ENCODE measurements at regions not wholly inside any gene's neighbourhood (a gene's known extent, or its start where the extent isn't known, plus 50 kb on each side); places are given as distances from the start of the nearest gene placed in this dataset.

DNA sequence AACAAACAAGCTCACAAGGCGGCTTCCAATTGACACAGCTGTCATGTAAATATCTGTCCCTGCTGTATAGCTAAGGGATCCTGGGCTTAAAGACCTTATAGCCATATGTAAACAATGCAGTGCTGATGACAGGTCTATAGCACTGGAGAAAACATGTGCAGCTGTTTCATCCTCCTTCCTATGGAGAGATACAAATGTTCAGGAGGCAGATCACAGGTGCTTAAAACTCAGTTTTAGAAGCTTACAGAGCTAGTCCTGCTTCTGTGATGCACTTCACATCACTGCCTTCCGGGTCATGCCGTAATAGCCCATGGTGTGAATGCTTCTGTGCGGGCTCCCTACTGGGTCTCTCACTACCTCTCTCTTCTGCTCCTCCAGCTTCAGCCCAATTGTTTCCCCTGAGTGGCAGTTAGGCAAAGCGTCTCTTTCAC, 262.4 kb upstream of the CHST9 start:
- no peak for DNase-seq

DNA sequence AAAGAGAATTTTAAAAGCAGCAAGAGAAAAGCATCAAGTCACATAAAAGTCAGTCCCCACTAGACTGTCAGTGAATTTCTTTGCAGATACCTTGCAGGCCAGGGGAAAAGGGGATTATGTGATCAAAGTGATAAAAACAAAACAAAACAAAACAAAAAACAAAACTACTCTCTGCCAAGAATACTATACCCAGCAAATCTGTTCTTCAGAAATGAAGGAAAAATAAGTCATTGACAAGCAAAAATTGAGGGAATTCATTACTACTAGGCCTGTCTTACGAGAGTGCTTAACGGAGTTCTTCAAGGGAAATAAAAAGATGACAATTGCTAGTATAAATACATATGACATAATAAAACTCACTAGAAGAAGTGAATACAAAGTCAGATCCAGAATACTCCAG, 245.5 kb upstream of the CHST9 start:
- no peak for DNase-seq

- no peak for DNase-seq
Observed at GRCh38 chr18:27428716-27429475, 243.8 kb upstream of the CHST9 start.

GRCh38 chr18:27428120-27428519, 243.0 kb upstream of the CHST9 start:
- no peak for DNase-seq

DNA sequence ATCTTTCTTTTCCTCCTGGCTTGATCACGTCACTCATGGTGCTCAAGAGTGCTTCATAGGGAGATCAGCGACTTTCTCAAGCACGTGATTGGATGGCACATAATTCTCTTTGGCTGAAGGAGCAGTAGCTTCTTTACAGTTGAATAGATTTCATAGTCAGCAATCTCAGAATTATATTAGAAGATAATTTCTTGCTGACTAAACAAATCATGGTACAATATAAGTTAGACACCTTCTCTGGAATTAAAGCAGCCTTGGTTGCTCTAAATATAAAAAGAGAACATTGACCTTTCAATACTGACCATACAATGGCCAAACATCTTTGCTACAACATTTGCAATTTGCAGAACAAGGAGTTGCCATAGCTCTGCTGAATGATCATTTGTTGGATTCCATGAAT, 238.5 kb upstream of the CHST9 start:
- DNase-seq: no peak

- DNase-seq: no peak
Observed at GRCh38 chr18:27419646-27420045, 234.5 kb upstream of the CHST9 start.

- DNase-seq: no peak
Observed at GRCh38 chr18:27415495-27415894, 230.4 kb upstream of the CHST9 start.

GRCh38 chr18:27414682-27415081, 229.6 kb upstream of the CHST9 start:
- DNase-seq: no peak

- no peak for DNase-seq
Observed at GRCh38 chr18:27413495-27414401, 228.6 kb upstream of the CHST9 start.

- DNase-seq: no peak
Observed at GRCh38 chr18:27412556-27412955, 227.4 kb upstream of the CHST9 start.

DNA sequence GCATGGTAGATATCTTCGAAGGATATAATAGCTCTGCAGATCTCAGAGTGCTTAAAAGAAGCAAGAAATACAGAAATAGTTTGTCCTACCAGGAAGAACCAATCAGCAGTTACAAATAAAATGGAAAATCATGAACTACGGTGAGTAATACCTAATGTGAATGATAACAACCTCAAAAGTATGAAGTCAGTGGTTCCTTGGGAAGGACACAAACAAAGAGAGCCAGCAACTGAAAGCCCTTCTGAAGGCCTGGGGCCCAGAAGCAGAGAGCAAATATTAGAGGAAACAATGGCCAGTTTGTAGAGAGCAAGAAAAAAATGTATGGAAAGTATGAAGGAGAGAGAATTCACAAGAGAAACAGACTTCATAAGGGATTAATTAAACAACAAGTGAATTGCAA, 226.8 kb upstream of the CHST9 start:
- DNase-seq: no peak

GRCh38 chr18:27411013-27411412, 225.9 kb upstream of the CHST9 start:
- DNase-seq: no peak

DNA sequence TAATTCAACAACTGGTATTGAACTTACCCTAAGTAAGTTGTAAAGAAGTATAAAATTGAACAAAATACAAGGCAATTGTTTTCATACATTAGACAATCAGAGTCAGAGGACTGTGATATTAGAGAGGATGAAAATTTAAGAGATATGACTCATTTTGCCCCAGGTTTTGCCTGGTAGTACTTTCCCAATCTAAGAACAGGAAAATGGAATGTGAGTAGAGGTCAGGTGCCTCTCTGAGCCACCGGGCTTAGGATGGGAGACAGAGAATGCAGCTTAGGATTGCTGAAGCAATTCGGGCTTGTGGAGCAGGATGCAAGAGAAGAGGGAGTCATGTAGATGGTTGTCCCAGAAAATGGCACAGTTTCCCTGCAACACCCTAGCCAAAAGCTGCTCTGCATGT, 219.7 kb upstream of the CHST9 start:
- no peak for DNase-seq

- DNase-seq: no peak
Observed at GRCh38 chr18:27400001-27400400, 214.9 kb upstream of the CHST9 start.

DNA sequence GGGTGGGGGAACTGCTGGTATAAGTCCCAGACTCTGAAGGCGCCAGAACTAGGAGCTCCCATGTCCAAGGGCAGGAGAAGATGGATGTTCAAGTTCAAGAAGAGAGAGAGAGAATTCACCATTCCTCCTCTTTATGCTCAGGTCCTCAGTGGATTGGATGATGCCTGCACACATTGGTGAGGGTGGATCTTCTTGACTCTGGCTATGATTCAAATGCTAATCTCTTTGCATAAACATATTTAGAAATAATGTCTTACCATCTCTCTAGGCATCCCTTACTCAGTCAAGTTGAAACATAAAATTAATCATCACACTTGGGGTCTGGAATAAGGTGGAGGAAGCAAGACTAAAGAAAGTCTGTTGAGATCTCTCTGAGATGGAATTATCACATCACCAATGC, 210.6 kb upstream of the CHST9 start:
- no peak for DNase-seq

- DNase-seq: no peak
Observed at GRCh38 chr18:27394687-27395086, 209.6 kb upstream of the CHST9 start.

DNA sequence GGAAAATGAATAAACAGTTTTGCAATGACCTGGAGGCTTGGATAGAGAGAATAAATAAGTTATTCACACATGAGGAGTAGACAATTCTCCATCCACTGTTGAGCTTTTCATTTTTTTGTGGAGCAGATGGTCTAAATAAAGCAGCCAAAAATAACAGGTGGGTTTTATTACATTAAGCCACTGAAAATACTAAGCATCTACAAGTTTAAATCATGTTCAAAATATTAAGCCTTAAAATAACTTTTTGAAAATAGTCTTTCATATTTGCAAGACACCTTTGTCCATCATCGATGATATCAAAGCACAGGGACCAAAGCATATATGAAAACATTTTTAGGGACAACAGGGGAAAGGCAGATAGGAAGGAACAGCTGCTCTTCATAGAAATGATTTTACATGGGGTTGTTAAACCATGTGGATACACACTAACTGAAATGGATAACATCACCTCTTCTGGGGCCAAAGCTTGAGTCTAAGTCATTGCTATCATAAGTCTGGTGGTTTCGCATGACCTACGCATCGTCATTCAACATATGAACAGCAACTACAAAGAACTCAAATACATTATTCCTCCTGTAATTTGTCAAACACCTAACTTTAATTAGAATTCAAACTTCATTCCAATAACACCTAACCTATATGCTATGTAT, 197.6 kb upstream of the CHST9 start:
- DNase-seq: no peak

DNA sequence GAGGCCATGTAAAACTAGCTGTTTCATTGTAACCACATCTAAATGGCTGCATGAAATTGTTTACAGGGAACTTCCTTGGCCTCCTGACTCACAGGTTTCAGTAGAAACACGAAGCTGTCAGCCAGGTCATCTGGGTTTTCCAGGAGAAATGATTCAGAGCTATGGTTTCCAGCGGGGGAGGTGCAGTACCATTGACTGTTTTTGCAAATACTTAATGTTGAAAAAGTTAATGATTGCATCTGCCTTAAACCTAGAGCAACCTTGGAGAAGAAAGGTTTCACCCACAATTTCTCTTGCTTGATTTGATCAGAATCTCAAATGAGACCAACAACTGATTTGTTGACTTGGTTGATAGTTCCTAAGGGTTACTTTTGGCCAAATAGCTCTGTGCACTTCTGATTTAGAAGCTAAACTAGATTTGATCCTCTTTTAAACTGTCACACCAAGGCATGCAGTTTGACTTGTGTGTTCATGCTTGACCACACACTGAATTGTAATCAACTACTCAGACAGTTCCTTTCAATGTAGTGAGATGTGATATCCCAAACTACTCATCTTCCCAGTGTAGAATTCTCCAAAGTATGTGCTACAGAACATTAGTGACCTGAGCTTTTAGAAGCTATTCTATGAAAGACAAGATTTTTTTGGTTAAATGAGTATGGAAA, 193.5 kb upstream of the CHST9 start:
- DNase-seq: no peak

DNA sequence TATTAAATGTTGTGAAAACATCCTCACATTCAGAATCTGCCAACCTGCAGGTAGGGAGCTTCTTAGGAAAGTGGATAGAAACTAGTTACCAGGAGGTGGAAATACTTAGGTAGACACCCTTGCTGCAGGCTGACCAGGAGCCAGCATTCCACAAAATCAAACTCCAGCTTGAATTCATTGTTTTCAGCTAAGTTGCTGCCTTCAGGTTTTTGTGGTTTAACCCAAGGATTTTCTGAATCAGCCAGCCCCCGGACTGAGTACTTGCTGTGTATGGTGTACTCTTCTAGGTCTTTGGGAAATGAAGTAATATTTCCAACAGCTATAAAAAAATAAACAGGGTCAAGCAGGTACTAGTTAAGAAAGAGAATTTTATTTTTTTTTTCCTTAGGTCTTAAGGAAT, 192.1 kb upstream of the CHST9 start:
- DNase-seq: no peak

GRCh38 chr18:27372386-27372785, 187.3 kb upstream of the CHST9 start:
- DNase-seq: no peak

- DNase-seq: no peak
Observed at GRCh38 chr18:27366665-27367064, 181.6 kb upstream of the CHST9 start.

DNA sequence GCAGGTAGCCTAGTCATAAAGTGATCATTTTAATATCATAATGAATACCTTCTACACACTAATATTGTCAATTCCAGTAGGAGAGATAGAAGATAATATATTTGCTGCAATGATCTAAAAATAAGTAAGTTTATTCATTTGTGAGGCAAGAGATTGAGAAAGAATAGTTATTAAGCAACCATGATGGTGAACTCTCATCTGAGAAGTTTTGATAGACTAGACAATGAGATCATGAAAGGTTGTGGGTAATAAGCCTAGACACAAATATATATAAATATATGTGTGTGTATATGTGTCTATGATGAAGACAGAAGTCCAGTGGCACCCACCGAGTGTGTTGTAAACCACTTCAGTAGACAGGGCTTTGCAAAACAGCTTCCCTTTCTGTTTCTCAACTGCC, 181.0 kb upstream of the CHST9 start:
- no peak for DNase-seq

- no peak for DNase-seq
Observed at GRCh38 chr18:27363872-27364271, 178.8 kb upstream of the CHST9 start.
